LNCaP clone FGC (cell line): ENCODE measurements at regions not wholly inside any gene's neighbourhood (a gene's known extent, or its start where the extent isn't known, plus 50 kb on each side); places are given as distances from the start of the nearest gene placed in this dataset.

Source experiments
- DNase-seq: peaks from one replicate; pipeline ENCODE4 v3.0.0-alpha.2; 2011; ENCODE audit warnings: low read depth
- H3K4me3 ChIP-seq: 2 replicates; pipeline ENCODE4 v1.5.1; 2011; ENCODE audit warnings: mild to moderate bottlenecking, low read depth, low read length, control low read depth
- TF ChIP-seq, protein P1 (sequence below): IDR thresholded peaks from 2 replicates; pipeline ENCODE4 v1.5.1; 2012; ENCODE audit warnings: mild to moderate bottlenecking; ENCODE audit not compliant: control insufficient read depth, insufficient read depth; ENCODE audit errors: extremely low read depth

DNA sequence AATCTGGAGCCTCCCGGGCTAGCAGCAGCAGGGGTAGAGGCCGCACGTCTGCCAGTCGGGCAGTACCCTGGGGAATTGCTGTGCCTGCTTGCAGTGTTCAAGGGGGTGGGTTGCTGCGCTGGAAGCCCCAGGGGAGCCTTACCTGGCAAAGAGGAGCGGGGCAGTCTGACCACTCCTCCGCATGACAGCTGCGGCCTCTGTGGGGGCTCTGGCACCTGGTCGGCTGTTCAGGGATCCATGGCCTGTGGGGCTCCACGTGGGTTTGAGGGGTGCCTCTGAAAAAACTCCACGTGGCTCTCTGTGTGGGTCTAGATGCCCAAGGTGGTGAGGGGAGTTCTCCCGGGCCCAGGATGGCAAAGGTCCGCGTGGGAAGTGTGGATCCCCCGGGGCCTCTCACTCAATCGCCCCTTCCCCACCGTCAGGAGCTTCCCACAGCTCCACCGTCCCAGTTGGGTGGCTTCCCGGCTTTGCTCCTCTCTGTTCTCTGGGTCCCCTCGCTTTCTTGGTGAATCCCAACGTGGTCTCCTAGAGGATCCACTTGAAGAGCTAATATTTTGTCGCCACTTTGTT lies 184.5 kb downstream of the EFHB start:
- TF ChIP-seq, protein P1, sequence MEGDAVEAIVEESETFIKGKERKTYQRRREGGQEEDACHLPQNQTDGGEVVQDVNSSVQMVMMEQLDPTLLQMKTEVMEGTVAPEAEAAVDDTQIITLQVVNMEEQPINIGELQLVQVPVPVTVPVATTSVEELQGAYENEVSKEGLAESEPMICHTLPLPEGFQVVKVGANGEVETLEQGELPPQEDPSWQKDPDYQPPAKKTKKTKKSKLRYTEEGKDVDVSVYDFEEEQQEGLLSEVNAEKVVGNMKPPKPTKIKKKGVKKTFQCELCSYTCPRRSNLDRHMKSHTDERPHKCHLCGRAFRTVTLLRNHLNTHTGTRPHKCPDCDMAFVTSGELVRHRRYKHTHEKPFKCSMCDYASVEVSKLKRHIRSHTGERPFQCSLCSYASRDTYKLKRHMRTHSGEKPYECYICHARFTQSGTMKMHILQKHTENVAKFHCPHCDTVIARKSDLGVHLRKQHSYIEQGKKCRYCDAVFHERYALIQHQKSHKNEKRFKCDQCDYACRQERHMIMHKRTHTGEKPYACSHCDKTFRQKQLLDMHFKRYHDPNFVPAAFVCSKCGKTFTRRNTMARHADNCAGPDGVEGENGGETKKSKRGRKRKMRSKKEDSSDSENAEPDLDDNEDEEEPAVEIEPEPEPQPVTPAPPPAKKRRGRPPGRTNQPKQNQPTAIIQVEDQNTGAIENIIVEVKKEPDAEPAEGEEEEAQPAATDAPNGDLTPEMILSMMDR: no peak
- H3K4me3 ChIP-seq: no peak overlapping the region
- DNase-seq: no peak

GRCh38 chr3:19748782-19749447 lies 185.1 kb downstream of the EFHB start:
- TF ChIP-seq, protein P1: no peak
- no peak overlapping the region for H3K4me3 ChIP-seq
- DNase-seq: no peak

DNA sequence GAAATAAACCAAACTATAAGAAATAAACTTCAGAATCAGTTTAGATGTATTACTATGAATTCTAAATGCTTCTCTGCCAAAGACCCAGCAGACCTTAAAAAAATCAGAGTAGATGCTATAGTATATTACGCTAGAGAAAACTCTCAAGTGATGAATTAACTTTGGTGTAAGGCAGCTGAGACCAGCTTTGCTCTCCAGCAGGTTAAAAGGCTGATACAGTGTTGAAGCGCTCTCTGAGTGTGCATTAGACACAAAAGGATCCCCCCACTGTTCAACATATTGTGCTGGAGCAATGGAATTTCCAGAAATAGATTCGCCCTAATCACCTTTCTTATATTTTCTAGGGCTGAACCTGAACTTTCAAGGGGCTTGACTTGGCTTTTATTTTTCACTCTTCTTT lies 190.0 kb downstream of the EFHB start:
- DNase-seq: no peak
- TF ChIP-seq, protein P1: no peak
- no peak overlapping the region for H3K4me3 ChIP-seq

GRCh38 chr3:19742935-19743334 lies 191.1 kb downstream of the EFHB start:
- TF ChIP-seq, protein P1: no peak
- H3K4me3 ChIP-seq: no peak overlapping the region
- no peak for DNase-seq

DNA sequence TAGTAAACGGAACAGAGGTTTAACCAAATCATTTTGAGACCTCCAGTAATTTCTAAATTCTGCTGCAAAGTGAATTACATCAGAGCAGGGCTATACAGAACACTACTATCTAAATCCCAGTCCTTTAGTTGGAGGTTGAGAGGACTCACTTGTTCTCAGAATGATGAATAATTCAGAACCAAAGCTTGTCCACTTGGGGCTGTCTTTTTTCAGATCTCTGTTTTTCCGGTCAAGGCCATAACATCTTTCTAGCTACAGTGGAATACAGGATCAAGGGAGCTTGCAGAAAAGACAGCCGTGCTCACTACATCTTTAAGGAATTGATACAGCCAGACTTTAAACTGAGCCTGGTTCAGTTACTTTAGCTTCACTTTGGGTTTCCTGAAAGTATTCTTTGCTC lies 194.5 kb downstream of the EFHB start:
- TF ChIP-seq, protein P1: no peak
- no peak overlapping the region for H3K4me3 ChIP-seq
- no peak for DNase-seq

DNA sequence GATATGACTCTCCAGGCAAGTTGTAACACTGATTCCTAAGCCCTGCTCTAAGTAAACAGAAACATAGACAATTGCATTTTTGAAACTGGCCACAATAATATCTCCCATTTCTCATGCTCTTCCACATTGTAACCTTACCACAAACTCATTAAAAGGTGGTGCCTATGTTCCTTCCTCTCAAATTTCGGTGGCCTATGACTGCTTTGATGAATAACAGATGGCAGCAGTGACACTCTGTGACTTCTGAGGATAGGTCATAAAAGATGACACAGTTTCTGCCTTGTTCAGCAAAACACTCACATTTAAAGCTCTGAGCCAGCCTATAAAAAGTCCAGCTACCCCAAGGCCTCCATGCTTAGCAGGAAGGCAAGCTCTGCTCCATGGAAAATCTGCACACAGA lies 195.2 kb downstream of the EFHB start:
- TF ChIP-seq, protein P1: no peak
- no peak overlapping the region for H3K4me3 ChIP-seq
- DNase-seq: no peak

DNA sequence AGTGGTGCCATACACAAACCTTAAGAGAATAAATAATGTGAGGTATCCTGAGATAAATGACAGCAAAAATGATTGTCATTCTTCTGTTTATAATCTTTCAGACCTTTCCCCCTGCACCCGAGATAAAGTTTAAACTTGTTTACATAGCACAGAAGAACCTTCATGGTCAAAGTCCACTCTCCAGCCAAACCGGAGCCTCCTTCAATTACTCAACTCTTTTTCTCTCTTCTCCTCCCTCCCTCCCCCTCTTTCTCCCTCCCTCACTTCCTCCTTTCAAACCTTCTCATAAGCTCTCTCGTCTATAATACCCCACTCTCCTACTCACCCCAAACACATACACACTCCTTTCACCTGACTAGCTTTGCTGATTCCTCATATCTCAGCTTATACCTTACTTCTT lies 198.9 kb downstream of the EFHB start:
- no peak overlapping the region for H3K4me3 ChIP-seq
- DNase-seq: no peak
- TF ChIP-seq, protein P1: no peak
